Adrenal gland (tissue), 5 donors: ENCODE measurements at regions not wholly inside any gene's neighbourhood (a gene's known extent, or its start where the extent isn't known, plus 50 kb on each side); places are given as distances from the start of the nearest gene placed in this dataset.

ENCODE experiments used
- CTCF ChIP-seq, 6 experiments: fragments of 450-650 bp in 4 of 6; fragments of 200-600 bp in 2 of 6; sonication (generic) in 1 of 6; IDR thresholded peaks; 1 replicate in 5 of 6; 2 replicates in 1 of 6; pipeline versions ENCODE4 v1.5.1 to v1.8.0; 2016 to 2021; ENCODE audit warnings: antibody characterized with exemption in 6 of 6, mild to moderate bottlenecking in 2 of 6, moderate library complexity in 1 of 6
- POLR2A ChIP-seq, 2 donors: fragments of 450-650 bp; IDR thresholded peaks; one replicate each; pipeline ENCODE4 v1.6.1; 2017; ENCODE audit warnings: antibody characterized with exemption in 2 of 2, mild to moderate bottlenecking in 2 of 2, moderate library complexity in 1 of 2
- donor health status: DM: no; HTN: no; CAD: no.

DNA sequence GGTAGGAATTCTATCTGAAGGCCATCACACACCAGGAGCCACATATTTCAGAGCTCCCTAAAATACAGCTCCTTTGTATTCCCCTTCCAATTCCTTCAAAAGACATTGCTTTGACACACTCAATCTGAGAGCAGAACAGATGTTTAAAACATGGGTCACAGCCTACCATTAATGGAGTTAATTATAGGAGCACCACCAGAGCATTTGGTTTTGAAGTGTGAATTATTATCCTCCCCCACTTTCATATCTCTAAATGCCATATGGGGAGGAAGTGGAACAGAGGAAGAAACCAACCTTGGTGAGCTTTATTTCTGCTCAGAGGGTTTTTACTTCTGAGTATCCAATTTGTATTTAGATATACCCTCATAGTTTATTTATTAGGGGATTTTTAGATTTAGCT is 50.7 kb upstream of the TNFRSF21 start:
- no peak for TF ChIP-seq CTCF (IDR thresholded peaks at IDR 0.05)
- no peak for TF ChIP-seq POLR2A (IDR thresholded peaks at IDR 0.05)
